ENCODE measurements at regions not wholly inside any gene's neighbourhood (a gene's known extent, or its start where the extent isn't known, plus 50 kb on each side); places are given as distances from the start of the nearest gene placed in this dataset.

DNA sequence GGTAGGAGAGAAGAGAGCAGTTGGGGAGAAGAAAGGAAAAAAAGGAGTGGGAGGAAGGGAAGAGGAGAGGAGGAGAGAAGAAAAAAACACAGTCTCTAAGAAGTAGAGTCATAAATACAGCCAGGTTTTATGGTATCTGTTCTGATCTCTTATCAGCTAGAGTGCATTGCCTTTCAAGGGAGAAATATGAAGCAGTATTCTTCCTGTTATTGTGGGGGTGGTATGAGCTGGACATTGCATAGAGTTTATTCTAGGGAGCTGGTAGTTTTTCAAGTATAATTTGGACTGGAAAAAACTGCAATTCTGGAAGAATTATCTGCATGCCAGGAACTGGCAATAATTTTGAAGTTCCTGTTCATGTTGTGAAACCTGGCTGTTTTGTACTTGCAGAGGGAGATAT lies 54.9 kb upstream of the TAB3 start:
- ChIA-PET CTCF (no interaction called here), POLR2A (no interaction called here)
- H3K27ac ChIP-seq (ENCODE audit: low read depth, low read length): no peak overlapping the region
- no peak overlapping the region for H3K4me3 ChIP-seq (ENCODE audit: low read depth, low read length)
- no peak for DNase-seq (ENCODE audit: low read depth, low spot score)
- TF ChIP-seq, protein P1, sequence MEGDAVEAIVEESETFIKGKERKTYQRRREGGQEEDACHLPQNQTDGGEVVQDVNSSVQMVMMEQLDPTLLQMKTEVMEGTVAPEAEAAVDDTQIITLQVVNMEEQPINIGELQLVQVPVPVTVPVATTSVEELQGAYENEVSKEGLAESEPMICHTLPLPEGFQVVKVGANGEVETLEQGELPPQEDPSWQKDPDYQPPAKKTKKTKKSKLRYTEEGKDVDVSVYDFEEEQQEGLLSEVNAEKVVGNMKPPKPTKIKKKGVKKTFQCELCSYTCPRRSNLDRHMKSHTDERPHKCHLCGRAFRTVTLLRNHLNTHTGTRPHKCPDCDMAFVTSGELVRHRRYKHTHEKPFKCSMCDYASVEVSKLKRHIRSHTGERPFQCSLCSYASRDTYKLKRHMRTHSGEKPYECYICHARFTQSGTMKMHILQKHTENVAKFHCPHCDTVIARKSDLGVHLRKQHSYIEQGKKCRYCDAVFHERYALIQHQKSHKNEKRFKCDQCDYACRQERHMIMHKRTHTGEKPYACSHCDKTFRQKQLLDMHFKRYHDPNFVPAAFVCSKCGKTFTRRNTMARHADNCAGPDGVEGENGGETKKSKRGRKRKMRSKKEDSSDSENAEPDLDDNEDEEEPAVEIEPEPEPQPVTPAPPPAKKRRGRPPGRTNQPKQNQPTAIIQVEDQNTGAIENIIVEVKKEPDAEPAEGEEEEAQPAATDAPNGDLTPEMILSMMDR (IDR thresholded peaks at IDR 0.05; ENCODE audit: low read depth, low read length): no peak
- no peaks in the 10 kb centered on the region for H3K9me3 ChIP-seq (ENCODE audit: control insufficient read depth, insufficient read depth, low read length)
- H3K27me3 ChIP-seq (ENCODE audit: control insufficient read depth, insufficient read depth, low read length): no peaks in the 10 kb centered on the region

DNA sequence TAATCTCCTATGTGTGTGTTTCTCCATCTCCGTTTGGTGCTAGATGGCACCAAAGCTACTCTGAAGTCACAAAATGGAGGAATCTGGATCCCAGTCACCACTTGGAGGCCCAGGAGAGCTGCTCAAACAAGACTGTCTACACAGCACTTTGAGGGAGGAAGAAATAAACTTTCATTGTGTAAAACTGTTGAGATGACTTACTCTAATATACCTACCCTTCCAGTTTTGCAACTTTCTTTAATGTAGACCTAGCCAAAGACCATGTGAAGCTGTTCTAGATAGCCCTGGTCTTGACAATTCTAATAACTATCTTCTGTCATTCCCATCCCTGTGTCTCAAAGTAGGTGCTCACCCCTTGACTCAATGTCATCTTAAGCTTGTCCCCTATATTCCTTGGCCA lies 52.8 kb upstream of the TAB3 start:
- Histone ChIP-seq H3K27me3 (ENCODE audit: control insufficient read depth, insufficient read depth, low read length) (no peaks in the 10 kb centered on the region), H3K4me3 (ENCODE audit: low read depth, low read length) (no peak overlapping the region), H3K27ac (ENCODE audit: low read depth, low read length) (no peak overlapping the region), H3K9me3 (ENCODE audit: control insufficient read depth, insufficient read depth, low read length) (no peaks in the 10 kb centered on the region)
- CTCF ChIA-PET: no interaction called here
- POLR2A ChIA-PET: no interaction called here
- DNase-seq (ENCODE audit: low read depth, low spot score): no peak
- TF ChIP-seq, protein P1 (IDR thresholded peaks at IDR 0.05; ENCODE audit: low read depth, low read length): no peak

DNA sequence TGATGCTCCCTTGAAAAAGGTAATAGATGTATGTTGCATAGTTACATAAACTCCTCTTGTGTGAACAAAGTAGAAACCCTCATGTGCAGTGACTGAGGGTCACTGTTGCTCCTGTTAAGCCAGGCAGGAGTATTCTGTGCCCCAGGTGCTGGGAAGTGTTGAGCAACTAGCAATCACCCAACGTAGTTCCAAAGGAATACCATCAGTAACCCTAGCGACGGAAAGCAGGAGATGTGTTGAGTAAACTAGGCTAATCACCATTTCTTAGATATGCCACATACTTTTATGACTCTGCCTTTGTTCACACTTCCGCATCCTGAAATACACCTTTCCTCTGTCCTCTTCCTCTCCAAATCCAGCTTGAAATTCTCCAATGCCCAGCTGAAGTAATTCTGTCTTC lies 50.9 kb upstream of the TAB3 start:
- no peak overlapping the region for H3K4me3 ChIP-seq (ENCODE audit: low read depth, low read length)
- H3K27ac ChIP-seq (ENCODE audit: low read depth, low read length): no peak overlapping the region
- ChIA-PET CTCF (no interaction called here), POLR2A (no interaction called here)
- DNase-seq (ENCODE audit: low read depth, low spot score): no peak
- no peaks in the 10 kb centered on the region for H3K27me3 ChIP-seq (ENCODE audit: control insufficient read depth, insufficient read depth, low read length)
- no peaks in the 10 kb centered on the region for H3K9me3 ChIP-seq (ENCODE audit: control insufficient read depth, insufficient read depth, low read length)
- TF ChIP-seq, protein P1 (IDR thresholded peaks at IDR 0.05; ENCODE audit: low read depth, low read length): no peak
